ENCODE measurements at regions not wholly inside any gene's neighbourhood (a gene's known extent, or its start where the extent isn't known, plus 50 kb on each side); places are given as distances from the start of the nearest gene placed in this dataset.

GRCh38 chr20:1790386-1790785 lies 104.8 kb upstream of the SIRPA start:
- no peak for TF ChIP-seq CREB1 (IDR thresholded peaks at IDR 0.05; ENCODE audit: low read depth)
- TF ChIP-seq YY1 (IDR thresholded peaks at IDR 0.05; ENCODE audit: low read depth): no peak
- TF ChIP-seq FOXM1 (IDR thresholded peaks at IDR 0.05; ENCODE audit: borderline replicate concordance, low read depth): no peak
- TF ChIP-seq TCF12 (IDR thresholded peaks at IDR 0.05; ENCODE audit: low read depth): no peak
- TF ChIP-seq TAF1 (IDR thresholded peaks at IDR 0.05; ENCODE audit: low read depth): no peak
- no peak for TF ChIP-seq USF1 (IDR thresholded peaks at IDR 0.05)
- TF ChIP-seq ZBTB7A (IDR thresholded peaks at IDR 0.05; ENCODE audit: low read depth): no peak
- TF ChIP-seq EP300 (IDR thresholded peaks at IDR 0.05; ENCODE audit: borderline replicate concordance): no peak

- TF ChIP-seq TAF1 (IDR thresholded peaks at IDR 0.05; ENCODE audit: low read depth): no peak
- TF ChIP-seq MAX (IDR thresholded peaks at IDR 0.05): no peak
- no peak for TF ChIP-seq ZBTB7A (IDR thresholded peaks at IDR 0.05; ENCODE audit: low read depth)
- no peak for TF ChIP-seq CREB1 (IDR thresholded peaks at IDR 0.05; ENCODE audit: low read depth)
These were observed 107.2 kb upstream of the SIRPA start for GRCh38 chr20:1788044-1788443.

GRCh38 chr20:1786486-1786885 lies 108.7 kb upstream of the SIRPA start:
- TF ChIP-seq MAX (IDR thresholded peaks at IDR 0.05) (no peak), TAF1 (IDR thresholded peaks at IDR 0.05; ENCODE audit: low read depth) (no peak), CREB1 (IDR thresholded peaks at IDR 0.05; ENCODE audit: low read depth) (no peak), YY1 (IDR thresholded peaks at IDR 0.05; ENCODE audit: low read depth) (no peak), CEBPB (IDR thresholded peaks at IDR 0.05) (no peak), FOXM1 (IDR thresholded peaks at IDR 0.05; ENCODE audit: borderline replicate concordance, low read depth) (no peak), EGR1 (IDR thresholded peaks at IDR 0.05) (no peak), USF1 (IDR thresholded peaks at IDR 0.05) (no peak), TCF12 (IDR thresholded peaks at IDR 0.05; ENCODE audit: low read depth) (no peak), NFIC (IDR thresholded peaks at IDR 0.05) (no peak), RAD21 (IDR thresholded peaks at IDR 0.05; ENCODE audit: low read depth) (no peak)

- TF ChIP-seq RAD21 (IDR thresholded peaks at IDR 0.05; ENCODE audit: low read depth): no peak
- TF ChIP-seq FOXM1 (IDR thresholded peaks at IDR 0.05; ENCODE audit: borderline replicate concordance, low read depth): no peak
- TF ChIP-seq MAX (IDR thresholded peaks at IDR 0.05): no peak
- TF ChIP-seq YY1 (IDR thresholded peaks at IDR 0.05; ENCODE audit: low read depth): no peak
- no peak for TF ChIP-seq TAF1 (IDR thresholded peaks at IDR 0.05; ENCODE audit: low read depth)
- no peak for TF ChIP-seq TCF12 (IDR thresholded peaks at IDR 0.05; ENCODE audit: low read depth)
- no peak for TF ChIP-seq ZBTB7A (IDR thresholded peaks at IDR 0.05; ENCODE audit: low read depth)
- TF ChIP-seq EP300 (IDR thresholded peaks at IDR 0.05; ENCODE audit: borderline replicate concordance): no peak
- no peak for TF ChIP-seq EGR1 (IDR thresholded peaks at IDR 0.05)
- TF ChIP-seq REST (IDR thresholded peaks at IDR 0.05; ENCODE audit: low read depth): no peak
- no peak for TF ChIP-seq TEAD4 (IDR thresholded peaks at IDR 0.05)
- no peak for TF ChIP-seq CREB1 (IDR thresholded peaks at IDR 0.05; ENCODE audit: low read depth)
- no peak for TF ChIP-seq USF1 (IDR thresholded peaks at IDR 0.05)
- TF ChIP-seq NFIC (IDR thresholded peaks at IDR 0.05): no peak
- no peak for TF ChIP-seq CEBPB (IDR thresholded peaks at IDR 0.05)
These were observed 110.6 kb upstream of the SIRPA start for GRCh38 chr20:1784586-1784985.

- TF ChIP-seq FOXM1 (IDR thresholded peaks at IDR 0.05; ENCODE audit: borderline replicate concordance, low read depth) (no peak), CREB1 (IDR thresholded peaks at IDR 0.05; ENCODE audit: low read depth) (no peak), REST (IDR thresholded peaks at IDR 0.05; ENCODE audit: low read depth) (no peak), ZBTB7A (IDR thresholded peaks at IDR 0.05; ENCODE audit: low read depth) (no peak), CEBPB (IDR thresholded peaks at IDR 0.05) (no peak), USF1 (IDR thresholded peaks at IDR 0.05) (no peak)
These were observed 112.0 kb upstream of the SIRPA start for GRCh38 chr20:1783245-1783644.
